B cell (primary cell): ENCODE measurements at regions not wholly inside any gene's neighbourhood (a gene's known extent, or its start where the extent isn't known, plus 50 kb on each side); places are given as distances from the start of the nearest gene placed in this dataset.

Experiments used
- ATAC-seq: fragments of 200-7000 bp; cut with Tn5 transposase; one replicate; pipeline ENCODE4 v1.10.0; 2021; ENCODE audit warnings: low read depth, mild to moderate bottlenecking, moderate number of reproducible peaks, moderate library complexity
- CTCF ChIA-PET: fragments of 350-600 bp; sonication (Branson Sonifier 250); formaldehyde crosslinking; loops from one replicate; lab custom pipeline; 2021; ENCODE audit warnings: antibody characterized with exemption, inconsistent platforms; lab: Charles Lee
- POLR2A ChIA-PET: fragments of 350-600 bp; sonication (Branson Sonifier 250); formaldehyde crosslinking; loops from one replicate; lab custom pipeline; 2021; ENCODE audit warnings: antibody characterized with exemption; lab: Charles Lee
- DNase-seq: peaks from one replicate; pipeline ENCODE4 v3.0.0; 2013
- H2AFZ ChIP-seq: 2 replicates; pipeline ENCODE4 v1.6.1; 2012; ENCODE audit warnings: mild to moderate bottlenecking, low read depth, low read length; ENCODE audit not compliant: insufficient read depth, poor library complexity, severe bottlenecking
- H3K27ac ChIP-seq, 2 donors: 1 replicate in 1 of 2; 2 replicates in 1 of 2; pipeline ENCODE4 v1.5.1; 2012 to 2013; ENCODE audit warnings: low read length in 2 of 2, mild to moderate bottlenecking in 2 of 2, moderate library complexity in 1 of 2
- H3K27me3 ChIP-seq, 4 experiments: fragments of 200-600 bp in 1 of 4; sonication (generic) in 1 of 4; replicated peaks in 1 of 4; 1 replicate in 2 of 4; 2 replicates in 2 of 4; pipeline versions ENCODE4 v1.6.1 to v1.7.0; 2013 to 2016; ENCODE audit warnings: low read length in 3 of 4, mild to moderate bottlenecking in 2 of 4, mixed read lengths in 1 of 4, moderate library complexity in 1 of 4; ENCODE audit not compliant: insufficient read depth in 4 of 4, control insufficient read depth in 3 of 4; ENCODE audit errors: control extremely low read depth in 1 of 4
- H3K36me3 ChIP-seq, 2 experiments: replicated peaks in 1 of 2; 1 replicate in 1 of 2; 2 replicates in 1 of 2; pipeline versions ENCODE4 v1.6.1 to v1.7.1; 2013; ENCODE audit warnings: low read length in 1 of 2; ENCODE audit not compliant: insufficient read depth in 2 of 2, control insufficient read depth in 1 of 2; ENCODE audit errors: control extremely low read depth in 1 of 2, extremely low read depth in 1 of 2
- H3K4me1 ChIP-seq, 2 donors: fragments of 200-600 bp in 1 of 2; sonication (generic) in 1 of 2; 1 replicate in 1 of 2; 2 replicates in 1 of 2; pipeline versions ENCODE4 v1.5.1 to v1.6.1; 2013 to 2017; ENCODE audit warnings: low read length in 2 of 2; ENCODE audit not compliant: control insufficient read depth in 2 of 2, insufficient read depth in 2 of 2
- H3K4me2 ChIP-seq: replicated peaks from 2 replicates; pipeline ENCODE3; 2012; ENCODE audit warnings: mild to moderate bottlenecking, low read depth, low read length; ENCODE audit not compliant: poor library complexity, severe bottlenecking
- H3K4me3 ChIP-seq, 5 experiments: fragments of 200-600 bp in 1 of 5; sonication (generic) in 1 of 5; 1 replicate in 3 of 5; 2 replicates in 2 of 5; pipeline versions ENCODE4 v1.5.1 to v1.7.0; 2011 to 2016; ENCODE audit warnings: low read length in 4 of 5, mild to moderate bottlenecking in 4 of 5, low read depth in 2 of 5, control low read depth in 1 of 5, moderate library complexity in 1 of 5; ENCODE audit not compliant: insufficient read depth in 1 of 5; ENCODE audit errors: control extremely low read depth in 1 of 5, extremely low read depth in 1 of 5
- H3K79me2 ChIP-seq: fragments of 200-600 bp; sonication (generic); one replicate; pipeline ENCODE4 v1.6.0; 2016; ENCODE audit warnings: low read length; ENCODE audit not compliant: control insufficient read depth, insufficient read depth
- H3K9ac ChIP-seq: fragments of 200-600 bp; sonication (generic); 2 replicates; pipeline ENCODE4 v1.6.1; 2017; ENCODE audit warnings: mild to moderate bottlenecking, low read length, moderate library complexity
- H3K9me3 ChIP-seq, 3 donors: one replicate each; pipeline versions ENCODE4 v1.6.1 to v1.7.1; 2013; ENCODE audit warnings: low read length in 2 of 3; ENCODE audit not compliant: control insufficient read depth in 2 of 3, insufficient read depth in 1 of 3; ENCODE audit errors: control extremely low read depth in 1 of 3
- H4K20me1 ChIP-seq: 2 replicates; pipeline ENCODE4 v1.6.0; 2012; ENCODE audit warnings: mild to moderate bottlenecking, low read length; ENCODE audit not compliant: insufficient read depth, control insufficient read depth, poor library complexity, severe bottlenecking
- H3K27ac Mint-ChIP-seq: one replicate; pipeline ENCODE4 v1.8.0; 2021; ENCODE audit warnings: mixed read lengths
- H3K27me3 Mint-ChIP-seq: one replicate; pipeline ENCODE4 v1.8.0; 2021; ENCODE audit warnings: mixed read lengths
- H3K4me1 Mint-ChIP-seq: one replicate; pipeline ENCODE4 v1.8.0; 2021; ENCODE audit warnings: mixed read lengths
- H3K4me3 Mint-ChIP-seq: one replicate; pipeline ENCODE4 v1.8.0; 2021; ENCODE audit warnings: mixed read lengths
- H3K9me3 Mint-ChIP-seq: one replicate; pipeline ENCODE4 v1.8.0; 2022; ENCODE audit warnings: mixed read lengths; ENCODE audit not compliant: insufficient read depth
- CTCF ChIP-seq: fragments of 200-600 bp; IDR thresholded peaks from one replicate; pipeline ENCODE4 v1.8.0; 2022; ENCODE audit warnings: antibody characterized with exemption, mild to moderate bottlenecking
- EZH2 ChIP-seq: IDR thresholded peaks from 2 replicates; pipeline ENCODE4 v1.6.1; 2012; ENCODE audit warnings: borderline replicate concordance, low read depth, mild to moderate bottlenecking, moderate library complexity, low read length; ENCODE audit not compliant: insufficient read depth, poor library complexity, severe bottlenecking
- WGBS: methylation state at CpG from one replicate; pipeline ENCODE4 v1.1.5; 2013; ENCODE audit warnings: missing lambda C conversion rate; ENCODE audit not compliant: insufficient coverage; 5-methylcytosine and 5-hydroxymethylcytosine counted together
- intact Hi-C: fragments of 100-400 bp; cut with micrococcal nuclease; formaldehyde crosslinking; loops from one replicate; pipeline ENCODE4 v1.10.0; 2022

GRCh38 chr9:1319436-1319835 is 269.3 kb downstream of the DMRT2 start:
- DNase-seq (no peak), ATAC-seq (no peak)
- Histone ChIP-seq H3K9me3 (no peaks in the 10 kb centered on the region), H3K4me2 (no peak overlapping the region), H3K4me3 (no peak overlapping the region), H3K9ac (no peak overlapping the region), H2AFZ (no peak overlapping the region), H4K20me1 (no peaks in the 10 kb centered on the region), H3K4me1 (no peaks in the 10 kb centered on the region), H3K79me2 (no peaks in the 10 kb centered on the region), H3K36me3 (no peaks in the 10 kb centered on the region), H3K27me3 (no peaks in the 10 kb centered on the region), H3K27ac (no peak overlapping the region)
- H3K27ac Mint-ChIP-seq: no peak overlapping the region
- peaks cover 5% of the 10 kb centered on the region for H3K9me3 Mint-ChIP-seq
- WGBS: no CpG with 5 or more reads among the region's 4 CpGs
- no peaks in the 10 kb centered on the region for H3K4me1 Mint-ChIP-seq
- POLR2A ChIA-PET: no interaction called here
- intact Hi-C loops: no loop called here
- peaks cover 3% of the 10 kb centered on the region for H3K27me3 Mint-ChIP-seq
- no peak overlapping the region for H3K4me3 Mint-ChIP-seq
- TF ChIP-seq EZH2 (no peak), CTCF (no peak)
- CTCF ChIA-PET: no interaction called here

- no peaks in the 10 kb centered on the region for H3K4me1 Mint-ChIP-seq
- WGBS: no CpG with 5 or more reads among the region's 5 CpGs
- H3K9ac ChIP-seq: no peak overlapping the region
- TF ChIP-seq CTCF: no peak
- no peak overlapping the region for H3K4me3 ChIP-seq
- CTCF ChIA-PET: no interaction called here
- H3K27ac ChIP-seq: no peak overlapping the region
- H3K9me3 ChIP-seq: no peaks in the 10 kb centered on the region
- H3K4me1 ChIP-seq: no peaks in the 10 kb centered on the region
- no peak overlapping the region for H2AFZ ChIP-seq
- intact Hi-C loops: no loop called here
- ATAC-seq (no peak), DNase-seq (no peak)
- H4K20me1 ChIP-seq: no peaks in the 10 kb centered on the region
- H3K36me3 ChIP-seq: no peaks in the 10 kb centered on the region
- POLR2A ChIA-PET: no interaction called here
- peaks cover 5% of the 10 kb centered on the region for H3K9me3 Mint-ChIP-seq
- H3K4me2 ChIP-seq: no peak overlapping the region
- no peak overlapping the region for H3K4me3 Mint-ChIP-seq
- no peaks in the 10 kb centered on the region for H3K27me3 ChIP-seq
- H3K27me3 Mint-ChIP-seq: peaks cover 3% of the 10 kb centered on the region
- H3K79me2 ChIP-seq: no peaks in the 10 kb centered on the region
- no peak overlapping the region for H3K27ac Mint-ChIP-seq
These were observed 269.9 kb downstream of the DMRT2 start for GRCh38 chr9:1320051-1320557.
